Adrenal gland (tissue), 5 donors: ENCODE measurements at regions not wholly inside any gene's neighbourhood (a gene's known extent, or its start where the extent isn't known, plus 50 kb on each side); places are given as distances from the start of the nearest gene placed in this dataset.

Source experiments
- CTCF ChIP-seq, 6 experiments: fragments of 450-650 bp in 4 of 6; fragments of 200-600 bp in 2 of 6; sonication (generic) in 1 of 6; IDR thresholded peaks; 1 replicate in 5 of 6; 2 replicates in 1 of 6; pipeline versions ENCODE4 v1.5.1 to v1.8.0; 2016 to 2021; ENCODE audit warnings: antibody characterized with exemption in 6 of 6, mild to moderate bottlenecking in 2 of 6, moderate library complexity in 1 of 6
- POLR2A ChIP-seq, 2 donors: fragments of 450-650 bp; IDR thresholded peaks; one replicate each; pipeline ENCODE4 v1.6.1; 2017; ENCODE audit warnings: antibody characterized with exemption in 2 of 2, mild to moderate bottlenecking in 2 of 2, moderate library complexity in 1 of 2
- donor health status: DM: no; HTN: no; CAD: no.

GRCh38 chr2:193333539-193333938 lies 1138.8 kb upstream of the TMEFF2 start:
- no peak for TF ChIP-seq CTCF (IDR thresholded peaks at IDR 0.05)
- no peak for TF ChIP-seq POLR2A (IDR thresholded peaks at IDR 0.05)
